B cell (primary cell): ENCODE measurements at regions not wholly inside any gene's neighbourhood (a gene's known extent, or its start where the extent isn't known, plus 50 kb on each side); places are given as distances from the start of the nearest gene placed in this dataset.

Source experiments
- ATAC-seq: fragments of 200-7000 bp; cut with Tn5 transposase; one replicate; pipeline ENCODE4 v1.10.0; 2021; ENCODE audit warnings: low read depth, mild to moderate bottlenecking, moderate number of reproducible peaks, moderate library complexity
- CTCF ChIA-PET: fragments of 350-600 bp; sonication (Branson Sonifier 250); formaldehyde crosslinking; loops from one replicate; lab custom pipeline; 2021; ENCODE audit warnings: antibody characterized with exemption, inconsistent platforms; lab: Charles Lee
- POLR2A ChIA-PET: fragments of 350-600 bp; sonication (Branson Sonifier 250); formaldehyde crosslinking; loops from one replicate; lab custom pipeline; 2021; ENCODE audit warnings: antibody characterized with exemption; lab: Charles Lee
- DNase-seq: peaks from one replicate; pipeline ENCODE4 v3.0.0; 2013
- H2AFZ ChIP-seq: 2 replicates; pipeline ENCODE4 v1.6.1; 2012; ENCODE audit warnings: mild to moderate bottlenecking, low read depth, low read length; ENCODE audit not compliant: insufficient read depth, poor library complexity, severe bottlenecking
- H3K27ac ChIP-seq, 2 donors: 1 replicate in 1 of 2; 2 replicates in 1 of 2; pipeline ENCODE4 v1.5.1; 2012 to 2013; ENCODE audit warnings: low read length in 2 of 2, mild to moderate bottlenecking in 2 of 2, moderate library complexity in 1 of 2
- H3K27me3 ChIP-seq, 4 experiments: fragments of 200-600 bp in 1 of 4; sonication (generic) in 1 of 4; replicated peaks in 1 of 4; 1 replicate in 2 of 4; 2 replicates in 2 of 4; pipeline versions ENCODE4 v1.6.1 to v1.7.0; 2013 to 2016; ENCODE audit warnings: low read length in 3 of 4, mild to moderate bottlenecking in 2 of 4, mixed read lengths in 1 of 4, moderate library complexity in 1 of 4; ENCODE audit not compliant: insufficient read depth in 4 of 4, control insufficient read depth in 3 of 4; ENCODE audit errors: control extremely low read depth in 1 of 4
- H3K36me3 ChIP-seq, 2 experiments: replicated peaks in 1 of 2; 1 replicate in 1 of 2; 2 replicates in 1 of 2; pipeline versions ENCODE4 v1.6.1 to v1.7.1; 2013; ENCODE audit warnings: low read length in 1 of 2; ENCODE audit not compliant: insufficient read depth in 2 of 2, control insufficient read depth in 1 of 2; ENCODE audit errors: control extremely low read depth in 1 of 2, extremely low read depth in 1 of 2
- H3K4me1 ChIP-seq, 2 donors: fragments of 200-600 bp in 1 of 2; sonication (generic) in 1 of 2; 1 replicate in 1 of 2; 2 replicates in 1 of 2; pipeline versions ENCODE4 v1.5.1 to v1.6.1; 2013 to 2017; ENCODE audit warnings: low read length in 2 of 2; ENCODE audit not compliant: control insufficient read depth in 2 of 2, insufficient read depth in 2 of 2
- H3K4me2 ChIP-seq: replicated peaks from 2 replicates; pipeline ENCODE3; 2012; ENCODE audit warnings: mild to moderate bottlenecking, low read depth, low read length; ENCODE audit not compliant: poor library complexity, severe bottlenecking
- H3K4me3 ChIP-seq, 5 experiments: fragments of 200-600 bp in 1 of 5; sonication (generic) in 1 of 5; 1 replicate in 3 of 5; 2 replicates in 2 of 5; pipeline versions ENCODE4 v1.5.1 to v1.7.0; 2011 to 2016; ENCODE audit warnings: low read length in 4 of 5, mild to moderate bottlenecking in 4 of 5, low read depth in 2 of 5, control low read depth in 1 of 5, moderate library complexity in 1 of 5; ENCODE audit not compliant: insufficient read depth in 1 of 5; ENCODE audit errors: control extremely low read depth in 1 of 5, extremely low read depth in 1 of 5
- H3K79me2 ChIP-seq: fragments of 200-600 bp; sonication (generic); one replicate; pipeline ENCODE4 v1.6.0; 2016; ENCODE audit warnings: low read length; ENCODE audit not compliant: control insufficient read depth, insufficient read depth
- H3K9ac ChIP-seq: fragments of 200-600 bp; sonication (generic); 2 replicates; pipeline ENCODE4 v1.6.1; 2017; ENCODE audit warnings: mild to moderate bottlenecking, low read length, moderate library complexity
- H3K9me3 ChIP-seq, 3 donors: one replicate each; pipeline versions ENCODE4 v1.6.1 to v1.7.1; 2013; ENCODE audit warnings: low read length in 2 of 3; ENCODE audit not compliant: control insufficient read depth in 2 of 3, insufficient read depth in 1 of 3; ENCODE audit errors: control extremely low read depth in 1 of 3
- H4K20me1 ChIP-seq: 2 replicates; pipeline ENCODE4 v1.6.0; 2012; ENCODE audit warnings: mild to moderate bottlenecking, low read length; ENCODE audit not compliant: insufficient read depth, control insufficient read depth, poor library complexity, severe bottlenecking
- H3K27ac Mint-ChIP-seq: one replicate; pipeline ENCODE4 v1.8.0; 2021; ENCODE audit warnings: mixed read lengths
- H3K27me3 Mint-ChIP-seq: one replicate; pipeline ENCODE4 v1.8.0; 2021; ENCODE audit warnings: mixed read lengths
- H3K4me1 Mint-ChIP-seq: one replicate; pipeline ENCODE4 v1.8.0; 2021; ENCODE audit warnings: mixed read lengths
- H3K4me3 Mint-ChIP-seq: one replicate; pipeline ENCODE4 v1.8.0; 2021; ENCODE audit warnings: mixed read lengths
- H3K9me3 Mint-ChIP-seq: one replicate; pipeline ENCODE4 v1.8.0; 2022; ENCODE audit warnings: mixed read lengths; ENCODE audit not compliant: insufficient read depth
- EZH2 ChIP-seq: IDR thresholded peaks from 2 replicates; pipeline ENCODE4 v1.6.1; 2012; ENCODE audit warnings: borderline replicate concordance, low read depth, mild to moderate bottlenecking, moderate library complexity, low read length; ENCODE audit not compliant: insufficient read depth, poor library complexity, severe bottlenecking
- WGBS: methylation state at CpG from one replicate; pipeline ENCODE4 v1.1.5; 2013; ENCODE audit warnings: missing lambda C conversion rate; ENCODE audit not compliant: insufficient coverage; 5-methylcytosine and 5-hydroxymethylcytosine counted together
- intact Hi-C: fragments of 100-400 bp; cut with micrococcal nuclease; formaldehyde crosslinking; loops from one replicate; pipeline ENCODE4 v1.10.0; 2022
- TF ChIP-seq, protein P1 (sequence below): fragments of 200-600 bp; IDR thresholded peaks from one replicate; pipeline ENCODE4 v1.8.0; 2022; ENCODE audit warnings: antibody characterized with exemption, mild to moderate bottlenecking

DNA sequence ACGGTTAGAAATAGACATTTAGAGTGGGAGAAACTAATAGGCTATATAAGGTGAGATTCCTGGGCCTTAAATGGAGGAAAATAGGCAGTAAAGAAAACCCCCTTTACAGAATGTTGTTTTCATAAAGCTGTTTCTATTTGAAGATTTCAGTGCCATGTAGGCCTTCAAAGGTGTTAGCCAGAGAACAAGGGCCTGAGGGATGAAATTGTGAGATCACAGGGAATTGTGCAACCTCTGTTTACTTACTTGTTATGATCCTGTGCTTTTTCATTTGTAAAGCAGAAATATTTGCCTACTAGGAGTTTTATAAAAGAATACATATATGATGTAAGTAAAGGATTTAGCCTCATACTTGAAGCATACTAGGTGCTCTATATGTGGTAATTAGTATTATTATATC, 272.9 kb upstream of the ARX start:
- Mint-ChIP-seq H3K4me1 (no peaks in the 10 kb centered on the region), H3K27me3 (no peaks in the 10 kb centered on the region), H3K27ac (no peak overlapping the region), H3K4me3 (no peak overlapping the region), H3K9me3 (no peaks in the 10 kb centered on the region)
- Histone ChIP-seq H3K9me3 (no peaks in the 10 kb centered on the region), H4K20me1 (no peaks in the 10 kb centered on the region), H3K9ac (no peak overlapping the region), H3K27me3 (no peaks in the 10 kb centered on the region), H3K4me3 (no peak overlapping the region), H2AFZ (no peak overlapping the region), H3K4me1 (no peaks in the 10 kb centered on the region), H3K36me3 (no peaks in the 10 kb centered on the region), H3K79me2 (no peaks in the 10 kb centered on the region), H3K4me2 (no peak overlapping the region), H3K27ac (no peak overlapping the region)
- CTCF ChIA-PET: no interaction called here
- DNase-seq: no peak
- no peak for TF ChIP-seq EZH2
- TF ChIP-seq, protein P1, sequence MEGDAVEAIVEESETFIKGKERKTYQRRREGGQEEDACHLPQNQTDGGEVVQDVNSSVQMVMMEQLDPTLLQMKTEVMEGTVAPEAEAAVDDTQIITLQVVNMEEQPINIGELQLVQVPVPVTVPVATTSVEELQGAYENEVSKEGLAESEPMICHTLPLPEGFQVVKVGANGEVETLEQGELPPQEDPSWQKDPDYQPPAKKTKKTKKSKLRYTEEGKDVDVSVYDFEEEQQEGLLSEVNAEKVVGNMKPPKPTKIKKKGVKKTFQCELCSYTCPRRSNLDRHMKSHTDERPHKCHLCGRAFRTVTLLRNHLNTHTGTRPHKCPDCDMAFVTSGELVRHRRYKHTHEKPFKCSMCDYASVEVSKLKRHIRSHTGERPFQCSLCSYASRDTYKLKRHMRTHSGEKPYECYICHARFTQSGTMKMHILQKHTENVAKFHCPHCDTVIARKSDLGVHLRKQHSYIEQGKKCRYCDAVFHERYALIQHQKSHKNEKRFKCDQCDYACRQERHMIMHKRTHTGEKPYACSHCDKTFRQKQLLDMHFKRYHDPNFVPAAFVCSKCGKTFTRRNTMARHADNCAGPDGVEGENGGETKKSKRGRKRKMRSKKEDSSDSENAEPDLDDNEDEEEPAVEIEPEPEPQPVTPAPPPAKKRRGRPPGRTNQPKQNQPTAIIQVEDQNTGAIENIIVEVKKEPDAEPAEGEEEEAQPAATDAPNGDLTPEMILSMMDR: no peak
- POLR2A ChIA-PET: no interaction called here
- intact Hi-C loops: no loop called here
- WGBS: no CpG with 5 or more reads among the region's 1 CpG
- no peak for ATAC-seq

DNA sequence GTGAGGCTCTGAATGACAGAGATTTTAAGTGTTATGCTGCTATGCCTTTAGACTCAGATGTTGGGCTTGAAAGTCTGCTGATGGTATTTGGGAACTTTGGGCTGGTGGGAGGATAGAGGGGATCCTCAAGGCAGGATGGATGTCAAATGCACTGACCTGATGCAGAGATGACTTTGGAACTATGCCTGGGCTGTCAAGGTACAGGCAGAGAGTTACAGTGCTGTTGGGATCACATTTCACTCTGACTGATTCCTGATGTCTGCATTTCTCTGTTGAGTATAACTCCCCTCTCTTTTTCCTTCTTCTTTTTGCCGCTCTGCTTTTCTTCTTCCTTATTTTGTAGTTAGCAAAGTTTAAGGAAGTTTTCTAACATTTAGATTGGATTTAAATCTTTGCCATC, 271.8 kb upstream of the ARX start:
- H3K9me3 Mint-ChIP-seq: no peaks in the 10 kb centered on the region
- H3K4me1 ChIP-seq: no peaks in the 10 kb centered on the region

More for the DNA sequence above, 271.8 kb upstream of the ARX start:
- intact Hi-C loops: no loop called here
- H3K27ac Mint-ChIP-seq: no peak overlapping the region
- H3K27me3 Mint-ChIP-seq: no peaks in the 10 kb centered on the region
- no peak overlapping the region for H3K4me2 ChIP-seq
- ChIA-PET POLR2A (no interaction called here), CTCF (no interaction called here)
- ATAC-seq (no peak), DNase-seq (no peak)
- H3K4me3 ChIP-seq: no peak overlapping the region
- H3K9me3 ChIP-seq: no peaks in the 10 kb centered on the region
- no peaks in the 10 kb centered on the region for H3K4me1 Mint-ChIP-seq
- TF ChIP-seq, protein P1: no peak
- TF ChIP-seq EZH2: no peak
- no peaks in the 10 kb centered on the region for H4K20me1 ChIP-seq
- no CpG with 5 or more reads among the region's 1 CpG for WGBS
- H3K36me3 ChIP-seq: no peaks in the 10 kb centered on the region
- H3K79me2 ChIP-seq: no peaks in the 10 kb centered on the region
- no peak overlapping the region for H3K9ac ChIP-seq
- no peak overlapping the region for H3K27ac ChIP-seq
- no peak overlapping the region for H3K4me3 Mint-ChIP-seq
- no peak overlapping the region for H2AFZ ChIP-seq
- no peaks in the 10 kb centered on the region for H3K27me3 ChIP-seq
